ENCODE measurements at regions not wholly inside any gene's neighbourhood (a gene's known extent, or its start where the extent isn't known, plus 50 kb on each side); places are given as distances from the start of the nearest gene placed in this dataset.

GRCh38 chr13:81318231-81319019 lies 977.5 kb upstream of the SPRY2 start:
- H3K4me3 ChIP-seq = no peak overlapping the region
- no peaks in the 10 kb centered on the region for H3K36me3 ChIP-seq
- H3K27ac ChIP-seq = no peak overlapping the region
- H3K9me3 ChIP-seq = no peaks in the 10 kb centered on the region
- H3K4me1 ChIP-seq = no peaks in the 10 kb centered on the region
- no peak for DNase-seq (ENCODE audit: low spot score)
- TF ChIP-seq, protein P1, sequence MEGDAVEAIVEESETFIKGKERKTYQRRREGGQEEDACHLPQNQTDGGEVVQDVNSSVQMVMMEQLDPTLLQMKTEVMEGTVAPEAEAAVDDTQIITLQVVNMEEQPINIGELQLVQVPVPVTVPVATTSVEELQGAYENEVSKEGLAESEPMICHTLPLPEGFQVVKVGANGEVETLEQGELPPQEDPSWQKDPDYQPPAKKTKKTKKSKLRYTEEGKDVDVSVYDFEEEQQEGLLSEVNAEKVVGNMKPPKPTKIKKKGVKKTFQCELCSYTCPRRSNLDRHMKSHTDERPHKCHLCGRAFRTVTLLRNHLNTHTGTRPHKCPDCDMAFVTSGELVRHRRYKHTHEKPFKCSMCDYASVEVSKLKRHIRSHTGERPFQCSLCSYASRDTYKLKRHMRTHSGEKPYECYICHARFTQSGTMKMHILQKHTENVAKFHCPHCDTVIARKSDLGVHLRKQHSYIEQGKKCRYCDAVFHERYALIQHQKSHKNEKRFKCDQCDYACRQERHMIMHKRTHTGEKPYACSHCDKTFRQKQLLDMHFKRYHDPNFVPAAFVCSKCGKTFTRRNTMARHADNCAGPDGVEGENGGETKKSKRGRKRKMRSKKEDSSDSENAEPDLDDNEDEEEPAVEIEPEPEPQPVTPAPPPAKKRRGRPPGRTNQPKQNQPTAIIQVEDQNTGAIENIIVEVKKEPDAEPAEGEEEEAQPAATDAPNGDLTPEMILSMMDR (IDR thresholded peaks at IDR 0.05) = no peak
- H3K27me3 ChIP-seq = no peaks in the 10 kb centered on the region

GRCh38 chr13:81314461-81314860 lies 973.5 kb upstream of the SPRY2 start:
- Histone ChIP-seq H3K27me3 (no peaks in the 10 kb centered on the region), H3K4me1 (no peaks in the 10 kb centered on the region), H3K4me3 (no peak overlapping the region), H3K27ac (no peak overlapping the region), H3K9me3 (no peaks in the 10 kb centered on the region), H3K36me3 (no peaks in the 10 kb centered on the region)
- DNase-seq (ENCODE audit: low spot score) = no peak
- TF ChIP-seq, protein P1 (IDR thresholded peaks at IDR 0.05) = no peak

- DNase-seq (ENCODE audit: low spot score) = no peak
- TF ChIP-seq, protein P1 (IDR thresholded peaks at IDR 0.05) = no peak
- Histone ChIP-seq H3K36me3 (no peaks in the 10 kb centered on the region), H3K9me3 (no peaks in the 10 kb centered on the region), H3K4me3 (no peak overlapping the region), H3K27me3 (no peaks in the 10 kb centered on the region), H3K4me1 (no peaks in the 10 kb centered on the region), H3K27ac (no peak overlapping the region)
These were observed 965.0 kb upstream of the SPRY2 start for GRCh38 chr13:81305928-81306327.

DNA sequence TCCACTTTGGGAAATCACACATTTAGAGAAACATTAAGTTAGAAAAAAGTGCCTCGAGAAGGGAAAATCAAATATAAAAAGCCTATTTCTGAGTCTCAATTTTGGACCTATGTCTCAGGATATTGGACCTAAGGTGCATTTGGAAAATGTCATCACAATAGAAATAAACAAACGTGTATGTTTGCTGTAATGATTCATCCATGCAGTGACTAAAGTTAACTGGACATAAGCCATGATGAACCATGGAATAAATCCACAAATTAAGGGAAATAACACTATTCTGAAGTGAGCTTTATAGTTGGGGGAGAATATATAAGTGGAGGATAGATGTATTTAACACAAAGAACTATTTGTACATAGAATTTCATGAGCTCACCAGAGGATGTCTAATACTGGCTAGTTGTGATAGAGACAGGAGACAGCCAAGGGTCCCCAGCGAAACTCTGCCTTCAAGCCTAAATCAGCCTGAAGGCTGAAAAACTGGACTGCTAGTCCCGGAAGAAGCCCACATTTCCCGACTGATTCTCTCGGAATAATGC lies 963.3 kb upstream of the SPRY2 start:
- Histone ChIP-seq H3K9me3 (no peaks in the 10 kb centered on the region), H3K27ac (no peak overlapping the region), H3K4me1 (no peaks in the 10 kb centered on the region), H3K36me3 (no peaks in the 10 kb centered on the region), H3K4me3 (no peak overlapping the region), H3K27me3 (no peaks in the 10 kb centered on the region)
- no peak for DNase-seq (ENCODE audit: low spot score)
- TF ChIP-seq, protein P1 (IDR thresholded peaks at IDR 0.05) = no peak

DNA sequence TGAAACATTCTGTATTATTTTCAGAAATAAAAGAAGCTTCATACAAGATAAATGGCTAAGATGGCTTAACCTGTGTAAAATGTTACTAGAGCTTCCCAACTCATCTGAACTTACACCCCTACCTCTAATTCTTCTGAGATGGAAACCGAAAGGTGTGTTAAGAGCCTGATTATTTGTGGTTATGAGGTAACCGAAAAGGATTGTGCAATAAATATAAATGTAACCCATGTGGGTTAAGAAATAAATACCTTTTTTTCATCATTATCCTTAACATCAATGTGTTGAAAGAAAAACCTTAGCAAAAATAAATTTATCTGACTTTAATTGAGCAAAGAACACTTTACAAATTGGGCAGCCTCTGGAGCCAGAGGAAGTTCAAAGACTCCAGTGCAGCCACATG lies 961.8 kb upstream of the SPRY2 start:
- Histone ChIP-seq H3K4me3 (no peak overlapping the region), H3K27me3 (no peaks in the 10 kb centered on the region), H3K27ac (no peak overlapping the region), H3K36me3 (no peaks in the 10 kb centered on the region), H3K9me3 (no peaks in the 10 kb centered on the region), H3K4me1 (no peaks in the 10 kb centered on the region)
- no peak for DNase-seq (ENCODE audit: low spot score)
- TF ChIP-seq, protein P1 (IDR thresholded peaks at IDR 0.05) = no peak
